Transverse colon (tissue), 3 donors: ENCODE measurements at regions not wholly inside any gene's neighbourhood (a gene's known extent, or its start where the extent isn't known, plus 50 kb on each side); places are given as distances from the start of the nearest gene placed in this dataset.

ENCODE experiments used
- POLR2A ChIP-seq: fragments of 450-650 bp; IDR thresholded peaks from one replicate; pipeline ENCODE4 v1.6.1; 2016; ENCODE audit warnings: antibody characterized with exemption, mild to moderate bottlenecking, moderate library complexity
- TF ChIP-seq, protein P1 (sequence below), 5 experiments: fragments of 200-600 bp in 3 of 5; fragments of 450-650 bp in 2 of 5; sonication (generic) in 3 of 5; IDR thresholded peaks; 1 replicate in 2 of 5; 2 replicates in 3 of 5; pipeline ENCODE4 v1.5.1; 2016 to 2017; ENCODE audit warnings: antibody characterized with exemption in 5 of 5, inconsistent platforms in 3 of 5, mild to moderate bottlenecking in 2 of 5, moderate library complexity in 1 of 5

DNA sequence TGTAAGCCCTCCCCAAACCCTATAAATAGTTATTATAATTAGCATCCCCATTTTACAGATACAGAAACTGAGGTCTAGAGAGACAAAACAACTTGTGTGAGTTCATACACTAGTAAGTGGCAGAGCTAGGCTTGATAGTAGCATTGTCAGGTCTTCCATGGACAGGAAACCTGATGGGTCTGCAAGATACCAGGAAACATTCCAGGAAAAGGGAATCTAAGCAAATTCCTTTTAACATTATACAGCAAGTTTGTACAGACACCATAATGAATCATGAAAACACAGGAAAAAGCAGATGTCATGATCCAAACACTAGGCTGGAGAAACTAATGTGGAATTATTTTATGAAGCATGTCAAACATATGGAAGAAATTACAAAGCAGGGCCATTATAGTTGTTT lies 89.1 kb upstream of the KCNK2 start:
- TF ChIP-seq, protein P1, sequence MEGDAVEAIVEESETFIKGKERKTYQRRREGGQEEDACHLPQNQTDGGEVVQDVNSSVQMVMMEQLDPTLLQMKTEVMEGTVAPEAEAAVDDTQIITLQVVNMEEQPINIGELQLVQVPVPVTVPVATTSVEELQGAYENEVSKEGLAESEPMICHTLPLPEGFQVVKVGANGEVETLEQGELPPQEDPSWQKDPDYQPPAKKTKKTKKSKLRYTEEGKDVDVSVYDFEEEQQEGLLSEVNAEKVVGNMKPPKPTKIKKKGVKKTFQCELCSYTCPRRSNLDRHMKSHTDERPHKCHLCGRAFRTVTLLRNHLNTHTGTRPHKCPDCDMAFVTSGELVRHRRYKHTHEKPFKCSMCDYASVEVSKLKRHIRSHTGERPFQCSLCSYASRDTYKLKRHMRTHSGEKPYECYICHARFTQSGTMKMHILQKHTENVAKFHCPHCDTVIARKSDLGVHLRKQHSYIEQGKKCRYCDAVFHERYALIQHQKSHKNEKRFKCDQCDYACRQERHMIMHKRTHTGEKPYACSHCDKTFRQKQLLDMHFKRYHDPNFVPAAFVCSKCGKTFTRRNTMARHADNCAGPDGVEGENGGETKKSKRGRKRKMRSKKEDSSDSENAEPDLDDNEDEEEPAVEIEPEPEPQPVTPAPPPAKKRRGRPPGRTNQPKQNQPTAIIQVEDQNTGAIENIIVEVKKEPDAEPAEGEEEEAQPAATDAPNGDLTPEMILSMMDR (IDR thresholded peaks at IDR 0.05), result no peak
- no peak for TF ChIP-seq POLR2A
